Mesenchymal stem cell (in vitro differentiated cells and primary cell): ENCODE measurements at regions not wholly inside any gene's neighbourhood (a gene's known extent, or its start where the extent isn't known, plus 50 kb on each side); places are given as distances from the start of the nearest gene placed in this dataset.

Source experiments
- DNase-seq: peaks from one replicate; pipeline ENCODE4 v3.0.0-alpha.2; 2013
- H2AFZ ChIP-seq: one replicate; pipeline ENCODE4 v1.6.1; 2013; ENCODE audit warnings: low read depth, mild to moderate bottlenecking, control low read depth, inconsistent platforms, low read length, moderate library complexity
- H2AK5ac ChIP-seq: 2 replicates; pipeline ENCODE4 v1.6.1; 2013; ENCODE audit warnings: low read length, moderate library complexity, mild to moderate bottlenecking, inconsistent platforms; ENCODE audit not compliant: severe bottlenecking
- H2BK120ac ChIP-seq: one replicate; pipeline ENCODE4 v1.6.1; 2013; ENCODE audit warnings: low read depth, mild to moderate bottlenecking, inconsistent platforms, low read length, moderate library complexity
- H2BK12ac ChIP-seq, 2 experiments: one replicate each; pipeline ENCODE4 v1.6.1; 2013; ENCODE audit warnings: inconsistent platforms in 2 of 2, low read length in 2 of 2, mild to moderate bottlenecking in 2 of 2, moderate library complexity in 2 of 2, control low read depth in 1 of 2
- H2BK15ac ChIP-seq: one replicate; pipeline ENCODE4 v1.6.1; 2013; ENCODE audit warnings: mild to moderate bottlenecking, low read depth, inconsistent platforms; ENCODE audit not compliant: poor library complexity, severe bottlenecking
- H2BK5ac ChIP-seq: 2 replicates; pipeline ENCODE4 v1.6.1; 2013; ENCODE audit warnings: low read depth, mild to moderate bottlenecking, low read length, control low read depth, inconsistent platforms; ENCODE audit not compliant: poor library complexity, severe bottlenecking
- H3K14ac ChIP-seq, 2 experiments: one replicate each; pipeline ENCODE4 v1.6.1; 2013; ENCODE audit warnings: inconsistent platforms in 2 of 2, low read length in 2 of 2, control low read depth in 1 of 2, mild to moderate bottlenecking in 1 of 2, moderate library complexity in 1 of 2
- H3K18ac ChIP-seq, 2 experiments: one replicate each; pipeline ENCODE4 v1.6.1; 2013; ENCODE audit warnings: inconsistent platforms in 2 of 2, low read length in 2 of 2, control low read depth in 1 of 2, low read depth in 1 of 2, mild to moderate bottlenecking in 1 of 2
- H3K23ac ChIP-seq, 2 experiments: one replicate each; pipeline ENCODE4 v1.6.1; 2013; ENCODE audit warnings: inconsistent platforms in 2 of 2, low read length in 2 of 2, mild to moderate bottlenecking in 2 of 2, moderate library complexity in 2 of 2, control low read depth in 1 of 2
- H3K27ac ChIP-seq: 2 replicates; pipeline ENCODE4 v1.5.1; 2013; ENCODE audit warnings: mild to moderate bottlenecking, moderate library complexity, low read length, control low read depth, inconsistent platforms; ENCODE audit not compliant: poor library complexity, severe bottlenecking
- H3K27me3 ChIP-seq, 2 experiments: 2 replicates each; pipeline versions ENCODE4 v1.6.1 to v1.7.0; 2013; ENCODE audit warnings: low read length in 2 of 2, mild to moderate bottlenecking in 2 of 2, moderate library complexity in 2 of 2, control low read depth in 1 of 2, inconsistent platforms in 1 of 2; ENCODE audit not compliant: control insufficient read depth in 1 of 2, insufficient read depth in 1 of 2
- H3K36me3 ChIP-seq, 2 experiments: 2 replicates each; pipeline versions ENCODE4 v1.6.1 to v1.7.0; 2013; ENCODE audit warnings: low read length in 2 of 2, control low read depth in 1 of 2, inconsistent platforms in 1 of 2, low read depth in 1 of 2, mild to moderate bottlenecking in 1 of 2; ENCODE audit not compliant: insufficient read depth in 2 of 2, control insufficient read depth in 1 of 2
- H3K4ac ChIP-seq, 2 experiments: one replicate each; pipeline ENCODE4 v1.6.1; 2013; ENCODE audit warnings: inconsistent platforms in 2 of 2, low read length in 2 of 2, mild to moderate bottlenecking in 2 of 2, moderate library complexity in 2 of 2, control low read depth in 1 of 2, low read depth in 1 of 2
- H3K4me1 ChIP-seq: 2 replicates; pipeline ENCODE4 v1.6.1; 2013; ENCODE audit warnings: low read depth, low read length, control low read depth; ENCODE audit not compliant: control insufficient read depth, insufficient read depth
- H3K4me2 ChIP-seq: 2 replicates; pipeline ENCODE4 v1.6.1; 2013; ENCODE audit warnings: low read length, mild to moderate bottlenecking, inconsistent platforms; ENCODE audit not compliant: poor library complexity, severe bottlenecking
- H3K4me3 ChIP-seq, 2 experiments: 2 replicates each; pipeline versions ENCODE4 v1.5.1 to v1.7.0; 2013; ENCODE audit warnings: low read length in 2 of 2, mild to moderate bottlenecking in 2 of 2, control low read depth in 1 of 2, low read depth in 1 of 2; ENCODE audit not compliant: insufficient read depth in 1 of 2
- H3K79me1 ChIP-seq: replicated peaks from 2 replicates; pipeline ENCODE4 v1.6.1; 2013; ENCODE audit warnings: mild to moderate bottlenecking, control low read depth, low read length, inconsistent platforms; ENCODE audit not compliant: poor library complexity, severe bottlenecking
- H3K9ac ChIP-seq: 2 replicates; pipeline ENCODE4 v1.7.0; 2013; ENCODE audit warnings: mild to moderate bottlenecking, low read length, moderate library complexity
- H3K9me3 ChIP-seq: 2 replicates; pipeline ENCODE4 v1.7.0; 2013; ENCODE audit warnings: mild to moderate bottlenecking, low read length; ENCODE audit not compliant: control insufficient read depth
- H4K8ac ChIP-seq: one replicate; pipeline ENCODE4 v1.6.1; 2013; ENCODE audit warnings: inconsistent platforms, mild to moderate bottlenecking, low read length, moderate library complexity
- H4K91ac ChIP-seq: one replicate; pipeline ENCODE4 v1.6.1; 2013; ENCODE audit warnings: mild to moderate bottlenecking, low read length, inconsistent platforms
- WGBS: methylation state at CpG from one replicate; pipeline ENCODE4 v1.1.7; 2013; ENCODE audit warnings: mixed read lengths; 5-methylcytosine and 5-hydroxymethylcytosine counted together

GRCh38 chr18:5608846-5609245 is 65.0 kb upstream of the EPB41L3 start:
- Histone ChIP-seq H2AFZ (no peak overlapping the region), H2BK15ac (no peak overlapping the region), H3K4ac (no peak overlapping the region), H3K18ac (no peak overlapping the region), H3K27me3 (no peaks in the 10 kb centered on the region), H3K23ac (no peak overlapping the region), H4K91ac (no peak overlapping the region), H3K14ac (no peak overlapping the region), H2AK5ac (no peak overlapping the region), H3K9me3 (no peaks in the 10 kb centered on the region), H4K8ac (no peak overlapping the region), H3K79me1 (no peaks in the 10 kb centered on the region), H2BK120ac (no peak overlapping the region), H2BK12ac (no peak overlapping the region), H3K4me1 (no peaks in the 10 kb centered on the region), H3K9ac (no peak overlapping the region), H3K4me2 (no peak overlapping the region), H2BK5ac (no peak overlapping the region), H3K36me3 (no peaks in the 10 kb centered on the region), H3K4me3 (no peak overlapping the region), H3K27ac (no peak overlapping the region)
- DNase-seq: no peak
- 82% methylated on average over 2 of the region's 2 CpGs for WGBS

GRCh38 chr18:5606951-5607350 is 63.2 kb upstream of the EPB41L3 start:
- no peak overlapping the region for H4K91ac ChIP-seq
- no peaks in the 10 kb centered on the region for H3K36me3 ChIP-seq
- no peak overlapping the region for H2AFZ ChIP-seq
- H3K4me2 ChIP-seq: no peak overlapping the region
- H3K23ac ChIP-seq: no peak overlapping the region
- H3K18ac ChIP-seq: no peak overlapping the region
- WGBS: 75% methylated on average over 4 of the region's 6 CpGs
- H3K14ac ChIP-seq: no peak overlapping the region
- H2BK15ac ChIP-seq: no peak overlapping the region
- no peak for DNase-seq
- H3K27me3 ChIP-seq: no peaks in the 10 kb centered on the region
- no peak overlapping the region for H2BK120ac ChIP-seq
- H3K79me1 ChIP-seq: no peaks in the 10 kb centered on the region
- no peak overlapping the region for H4K8ac ChIP-seq
- no peak overlapping the region for H3K9ac ChIP-seq
- no peak overlapping the region for H2BK5ac ChIP-seq
- H3K27ac ChIP-seq: no peak overlapping the region
- H3K9me3 ChIP-seq: no peaks in the 10 kb centered on the region
- no peak overlapping the region for H3K4ac ChIP-seq
- no peak overlapping the region for H2BK12ac ChIP-seq
- no peaks in the 10 kb centered on the region for H3K4me1 ChIP-seq
- H3K4me3 ChIP-seq: no peak overlapping the region
- no peak overlapping the region for H2AK5ac ChIP-seq

GRCh38 chr18:5604778-5605177 is 61.0 kb upstream of the EPB41L3 start:
- Histone ChIP-seq H3K4ac (no peak overlapping the region), H2AFZ (no peak overlapping the region), H2BK120ac (no peak overlapping the region), H3K4me2 (no peak overlapping the region), H3K4me3 (no peak overlapping the region), H3K4me1 (no peaks in the 10 kb centered on the region), H3K36me3 (no peaks in the 10 kb centered on the region), H3K27me3 (no peaks in the 10 kb centered on the region), H3K23ac (no peak overlapping the region), H3K9me3 (no peaks in the 10 kb centered on the region), H2BK12ac (no peak overlapping the region), H4K8ac (no peak overlapping the region), H3K14ac (no peak overlapping the region), H4K91ac (no peak overlapping the region), H3K18ac (no peak overlapping the region), H2BK5ac (no peak overlapping the region), H2BK15ac (no peak overlapping the region), H3K27ac (no peak overlapping the region), H2AK5ac (no peak overlapping the region), H3K9ac (no peak overlapping the region), H3K79me1 (no peaks in the 10 kb centered on the region)
- 70% methylated on average over 2 of the region's 2 CpGs for WGBS
- no peak for DNase-seq

GRCh38 chr18:5603153-5603552 is 59.4 kb upstream of the EPB41L3 start:
- DNase-seq: no peak
- Histone ChIP-seq H3K23ac (no peak overlapping the region), H3K4me2 (no peak overlapping the region), H4K8ac (no peak overlapping the region), H2BK12ac (no peak overlapping the region), H2BK120ac (no peak overlapping the region), H2AFZ (no peak overlapping the region), H3K9ac (no peak overlapping the region), H2BK5ac (no peak overlapping the region), H3K4ac (no peak overlapping the region), H3K18ac (no peak overlapping the region), H3K36me3 (no peaks in the 10 kb centered on the region), H3K4me3 (no peak overlapping the region), H4K91ac (no peak overlapping the region), H3K27me3 (no peaks in the 10 kb centered on the region), H3K4me1 (no peaks in the 10 kb centered on the region), H3K27ac (no peak overlapping the region), H3K14ac (no peak overlapping the region), H2AK5ac (no peak overlapping the region), H2BK15ac (no peak overlapping the region), H3K79me1 (no peaks in the 10 kb centered on the region), H3K9me3 (no peaks in the 10 kb centered on the region)
- 87% methylated on average over 6 of the region's 6 CpGs for WGBS
